ENCODE measurements at regions not wholly inside any gene's neighbourhood (a gene's known extent, or its start where the extent isn't known, plus 50 kb on each side); places are given as distances from the start of the nearest gene placed in this dataset.
A peak's percentile ranks its signal among the peaks of the same experiment; 100 is the strongest.

DNA sequence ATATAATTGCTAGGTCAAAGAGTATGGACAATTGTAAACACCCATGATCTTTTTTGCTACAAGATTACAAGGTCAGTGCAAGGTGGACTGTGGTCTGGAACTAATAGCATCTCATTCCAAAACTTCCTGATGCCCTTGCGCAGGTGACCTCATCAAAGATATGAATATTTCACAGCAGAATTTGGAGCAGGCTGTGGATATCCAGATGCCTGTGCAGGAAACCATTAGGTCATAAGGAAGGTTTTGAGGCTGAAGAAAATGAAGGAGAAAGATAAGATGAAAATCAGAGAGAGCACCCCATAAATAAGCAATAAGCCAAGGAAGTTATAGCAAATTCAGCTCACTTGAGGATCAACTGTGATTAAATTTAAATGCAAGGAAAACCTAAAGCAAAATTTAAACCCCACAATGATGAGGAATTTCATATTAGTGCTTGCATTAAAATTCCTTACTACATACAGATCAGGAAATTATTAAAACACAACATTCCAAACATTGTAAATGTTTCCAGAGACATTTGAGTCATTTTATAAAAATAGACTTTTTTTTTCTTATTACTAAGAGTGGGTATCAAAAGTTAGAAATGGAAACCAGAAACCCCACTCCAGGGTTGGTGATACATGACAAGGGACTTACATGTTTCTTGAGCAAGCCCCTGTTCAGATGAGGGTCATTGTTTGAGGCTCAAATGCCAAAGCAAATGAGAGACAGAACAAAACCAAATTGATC, 100.7 kb upstream of the FAM9C start:
- DNase-seq, result no peak

DNA sequence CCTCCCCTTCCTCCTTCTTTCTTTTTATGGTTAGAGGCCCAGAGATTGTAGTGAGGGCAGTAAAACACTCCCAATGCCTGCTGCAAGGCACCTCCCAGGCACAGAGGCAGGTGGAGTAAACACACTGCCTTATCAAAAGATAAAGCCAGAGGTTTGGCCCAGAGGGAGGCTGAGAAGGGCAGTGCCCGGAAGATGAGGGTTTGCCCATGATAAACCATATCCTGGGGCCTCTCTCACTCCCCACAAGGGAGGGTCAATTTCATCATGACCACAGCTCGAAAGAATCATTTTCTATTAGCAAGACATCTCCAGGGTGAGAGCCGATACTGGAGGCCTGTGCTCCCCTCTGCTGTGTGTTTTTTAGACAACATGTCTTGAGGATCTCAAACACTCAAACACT, 98.5 kb upstream of the FAM9C start:
- DNase-seq, result no peak

GRCh38 chrX:13140007-13140406, 95.6 kb upstream of the FAM9C start:
- no peak for DNase-seq

- no peak for DNase-seq
Observed at GRCh38 chrX:13131396-13132137, 87.1 kb upstream of the FAM9C start.

DNA sequence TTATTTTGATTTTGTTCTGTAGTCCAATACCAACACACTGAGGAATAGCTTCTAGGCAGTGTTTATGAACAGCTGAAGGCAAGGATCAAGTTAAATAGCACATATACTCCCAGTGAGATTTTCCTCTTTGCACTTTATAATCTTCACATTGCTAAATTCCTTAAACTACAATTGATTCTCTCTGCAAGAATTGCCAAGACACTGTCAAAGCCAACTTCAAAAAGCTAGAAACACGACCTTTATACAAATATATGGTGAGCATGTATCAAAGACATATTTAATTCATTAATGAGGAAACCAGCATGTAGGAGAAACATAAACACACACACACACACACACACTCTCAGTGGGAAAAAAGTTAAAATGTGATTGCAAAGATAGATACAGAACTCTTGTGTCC, 86.4 kb upstream of the FAM9C start:
- no peak for DNase-seq

DNA sequence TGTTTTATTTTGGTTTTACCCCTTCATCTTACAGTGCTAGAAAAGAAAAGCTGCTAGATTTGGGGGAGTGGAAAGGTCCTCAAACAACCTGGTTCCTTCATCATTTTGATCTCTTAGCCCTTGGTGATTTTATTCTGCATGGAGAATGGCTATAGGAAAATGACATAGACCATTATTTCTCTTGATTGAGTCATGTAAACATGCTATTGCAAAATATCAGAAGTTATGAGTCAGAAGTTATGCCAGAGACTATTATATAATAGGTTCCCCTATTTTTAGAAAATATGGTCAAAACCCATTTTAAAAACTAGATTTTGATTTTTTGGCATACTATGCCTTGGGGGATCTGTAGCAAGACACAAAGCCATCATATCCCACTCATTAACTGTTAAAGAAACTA, 83.7 kb upstream of the FAM9C start:
- no peak for DNase-seq

GRCh38 chrX:13126775-13127174, 82.4 kb upstream of the FAM9C start:
- DNase-seq, result no peak

GRCh38 chrX:13125188-13125587, 80.8 kb upstream of the FAM9C start:
- no peak for DNase-seq

- no peak for DNase-seq
Observed at GRCh38 chrX:13123857-13124345, 79.5 kb upstream of the FAM9C start.

DNA sequence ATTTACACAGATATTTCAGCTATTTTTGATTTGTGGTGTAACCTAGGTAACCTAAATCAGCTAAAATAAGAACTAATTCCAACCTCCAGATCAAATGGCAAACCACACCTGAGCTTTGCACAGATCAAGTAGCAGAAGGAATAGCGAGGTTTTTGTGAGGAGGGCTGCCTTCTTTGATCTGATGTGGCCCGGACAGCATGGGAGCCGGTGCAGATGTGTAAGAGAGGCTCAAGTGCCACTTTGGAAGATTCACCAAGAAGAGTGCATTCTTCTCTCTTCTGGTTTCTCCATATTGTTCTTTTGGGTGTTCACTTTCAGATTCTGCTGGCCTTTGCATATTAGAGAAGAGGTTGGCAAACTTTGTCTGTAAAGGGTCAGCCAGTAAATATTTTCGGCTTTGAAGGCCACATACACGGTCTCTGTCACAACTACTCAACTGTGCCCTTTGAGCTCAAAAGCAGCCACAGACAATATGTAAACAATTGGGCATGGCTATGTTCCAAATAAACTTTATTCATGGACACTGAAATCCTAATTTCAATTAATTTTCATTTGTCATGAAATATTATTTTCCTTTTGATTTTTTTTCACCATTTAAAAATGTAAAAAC, 78.9 kb upstream of the FAM9C start:
- DNase-seq, result no peak

DNA sequence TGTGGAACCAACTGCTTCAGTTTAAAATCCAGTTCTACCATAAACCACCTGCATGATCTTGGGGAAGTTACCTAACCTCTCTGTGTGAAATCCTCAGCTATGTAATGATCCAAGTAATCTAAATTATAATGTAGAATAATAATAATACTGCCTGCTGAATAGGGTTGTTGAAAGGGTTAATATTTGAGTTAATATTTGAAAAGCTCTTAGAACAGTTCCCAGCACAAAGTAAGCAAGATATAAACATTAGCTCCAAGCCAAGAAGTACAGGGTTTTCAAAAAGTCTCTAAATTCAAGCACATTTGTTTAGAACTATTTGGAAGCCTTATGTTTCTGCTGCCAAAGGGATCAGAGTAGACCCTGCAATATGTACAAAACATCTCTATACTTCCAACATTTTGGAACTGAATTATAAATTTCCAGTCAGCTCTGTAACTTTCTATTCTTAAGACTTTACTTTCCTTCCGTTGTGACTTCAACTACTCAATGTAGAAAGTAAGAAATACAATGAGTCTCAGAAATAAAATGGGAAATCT, 76.7 kb upstream of the FAM9C start:
- DNase-seq, result no peak

DNA sequence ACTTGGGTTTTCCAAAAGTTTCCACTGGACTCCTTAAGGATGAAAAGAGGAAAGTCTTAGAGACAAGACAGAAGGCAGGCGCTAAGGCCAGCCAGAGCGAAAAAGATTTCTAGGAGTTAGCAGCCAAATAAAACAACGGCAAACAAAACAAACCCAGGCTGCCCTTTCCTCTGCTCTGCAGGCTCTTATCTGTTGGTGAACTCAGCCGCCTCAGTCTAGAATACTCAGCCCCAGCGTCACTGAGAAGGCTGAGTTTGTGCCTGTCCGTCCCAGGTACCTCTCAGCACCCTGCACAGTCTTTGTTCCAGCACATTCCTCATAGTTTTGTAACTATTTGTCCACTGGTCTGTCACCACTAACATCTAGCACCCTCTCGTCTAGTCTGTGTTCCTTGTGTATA, 75.6 kb upstream of the FAM9C start:
- DNase-seq, result no peak

GRCh38 chrX:13119386-13119785, 75.0 kb upstream of the FAM9C start:
- no peak for DNase-seq

DNA sequence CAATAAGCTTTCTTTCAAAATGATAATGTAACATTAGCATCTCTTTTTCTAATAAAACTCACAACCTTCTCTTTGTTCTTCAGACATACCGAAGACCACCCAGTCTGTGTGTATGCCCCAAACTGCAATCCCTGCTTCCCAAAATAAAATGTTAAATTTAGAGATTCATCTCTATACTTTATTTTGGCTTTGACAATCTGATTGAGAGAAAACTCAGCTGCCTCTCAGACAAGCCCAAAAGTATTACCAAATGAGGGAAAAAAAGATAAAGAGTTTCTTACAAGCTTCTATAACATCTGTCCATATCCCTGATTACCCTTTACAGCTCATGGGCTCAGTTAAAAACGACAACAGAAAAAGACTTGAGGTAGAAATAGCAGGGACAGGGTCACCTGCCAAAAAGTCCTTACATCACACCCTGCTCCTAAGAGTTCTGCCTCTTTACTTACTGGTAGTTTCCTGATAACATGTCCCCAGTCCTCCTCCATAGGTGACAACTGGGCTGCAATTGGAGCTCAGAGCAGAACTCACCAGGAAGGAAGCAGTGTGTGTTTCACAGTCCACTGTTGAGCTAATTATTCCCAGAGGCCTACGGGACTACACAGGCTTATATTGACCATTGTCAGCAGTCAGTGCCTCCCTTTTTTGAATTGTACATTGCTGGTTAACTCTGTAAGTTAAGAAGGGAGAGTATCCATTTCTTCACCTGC, 70.9 kb upstream of the FAM9C start:
- no peak for DNase-seq

DNA sequence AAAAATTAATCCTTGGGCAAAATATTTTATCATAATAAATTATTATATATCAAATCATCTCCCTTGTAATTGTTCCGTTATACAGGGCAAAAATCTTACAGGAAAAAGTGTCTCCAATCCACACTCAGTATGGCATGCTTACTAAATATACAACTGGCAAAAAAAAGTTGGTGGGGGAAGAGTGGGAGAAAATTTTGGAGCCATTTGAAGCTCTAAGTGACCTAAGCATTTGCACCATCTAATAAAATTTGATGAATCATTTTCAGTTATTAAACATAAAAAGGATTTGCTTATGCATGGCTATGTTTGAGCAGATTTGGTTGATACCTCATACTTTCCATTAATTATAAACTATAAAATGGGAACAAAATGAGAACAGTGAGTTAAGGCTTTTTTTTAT, 68.1 kb upstream of the FAM9C start:
- no peak for DNase-seq

DNA sequence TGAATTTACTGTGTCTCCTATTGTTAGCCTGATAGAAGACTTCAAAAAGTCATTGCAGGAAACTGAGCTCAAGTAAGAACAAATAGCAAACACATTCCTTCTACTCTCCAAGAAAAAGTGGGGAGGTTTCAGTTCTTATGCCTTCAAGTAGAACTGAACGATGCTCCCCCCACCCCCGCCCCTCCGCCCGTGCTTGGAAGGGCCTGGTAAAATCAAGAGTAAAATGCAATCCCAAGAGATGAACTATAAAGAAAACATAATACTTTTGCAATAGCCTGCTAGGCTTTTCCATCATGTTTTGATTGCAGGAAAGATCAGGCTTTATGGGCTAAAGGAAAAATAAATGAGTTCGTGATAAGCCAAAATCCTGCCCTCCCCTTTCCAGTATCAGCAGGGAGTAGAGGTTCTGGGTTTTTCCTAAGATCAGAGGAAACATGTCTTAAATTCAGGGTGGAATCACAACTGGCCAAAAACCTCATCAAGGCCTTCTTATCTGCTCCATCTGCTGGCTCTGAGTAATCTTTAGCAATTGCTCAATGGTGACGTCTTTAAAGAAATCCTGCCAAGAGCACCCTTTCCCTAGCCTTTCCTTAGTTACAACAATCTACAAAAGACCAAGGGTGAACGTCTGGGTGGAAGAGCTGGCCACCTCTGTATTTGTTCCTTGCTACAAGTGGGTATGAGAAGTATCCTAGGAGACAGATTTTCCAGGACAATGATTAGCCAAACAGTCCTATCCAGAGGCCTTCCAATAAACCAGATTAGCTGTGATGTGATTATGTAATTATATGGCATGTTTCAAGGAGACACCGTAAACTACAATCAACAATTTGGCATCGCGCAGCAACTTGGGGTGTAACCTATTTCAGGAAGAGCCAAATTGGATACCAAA, 66.3 kb upstream of the FAM9C start:
- DNase-seq, result no peak

DNA sequence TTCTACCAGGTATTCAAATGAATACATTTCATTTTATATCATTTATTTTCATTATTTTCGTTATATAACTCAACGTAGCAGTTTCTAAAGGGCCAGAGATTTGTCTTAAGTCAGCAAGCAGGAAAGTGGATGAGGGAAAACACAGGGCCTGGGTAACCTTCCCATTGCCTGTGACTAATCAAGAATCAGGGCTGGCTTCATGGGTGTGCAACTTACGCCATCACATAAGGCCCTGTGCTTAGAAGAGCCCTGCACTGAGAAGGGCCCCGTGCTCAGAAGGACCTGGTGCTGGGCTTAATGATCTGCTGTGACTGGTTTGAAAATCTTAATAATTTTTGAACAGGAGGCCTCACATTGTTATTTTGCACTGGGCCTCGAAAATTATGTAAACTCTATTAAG, 65.4 kb upstream of the FAM9C start:
- DNase-seq, result no peak

DNA sequence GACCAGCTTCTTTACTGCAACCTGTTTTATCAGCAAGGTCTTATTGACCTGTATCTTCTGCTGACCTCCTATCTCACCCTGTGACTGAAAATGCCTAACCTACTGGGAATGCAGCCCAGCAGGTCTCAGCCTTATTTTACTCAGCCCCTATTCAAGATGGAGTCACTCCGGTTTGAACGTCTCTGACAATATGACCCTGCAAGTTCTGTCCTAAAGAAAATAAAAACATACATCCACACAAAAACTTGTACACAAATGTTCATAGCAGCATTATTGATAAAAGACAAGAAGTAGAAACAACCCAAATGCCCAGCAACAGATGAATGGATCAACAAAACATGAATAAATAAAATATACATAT, 59.5 kb upstream of the FAM9C start:
- DNase-seq, result no peak

DNA sequence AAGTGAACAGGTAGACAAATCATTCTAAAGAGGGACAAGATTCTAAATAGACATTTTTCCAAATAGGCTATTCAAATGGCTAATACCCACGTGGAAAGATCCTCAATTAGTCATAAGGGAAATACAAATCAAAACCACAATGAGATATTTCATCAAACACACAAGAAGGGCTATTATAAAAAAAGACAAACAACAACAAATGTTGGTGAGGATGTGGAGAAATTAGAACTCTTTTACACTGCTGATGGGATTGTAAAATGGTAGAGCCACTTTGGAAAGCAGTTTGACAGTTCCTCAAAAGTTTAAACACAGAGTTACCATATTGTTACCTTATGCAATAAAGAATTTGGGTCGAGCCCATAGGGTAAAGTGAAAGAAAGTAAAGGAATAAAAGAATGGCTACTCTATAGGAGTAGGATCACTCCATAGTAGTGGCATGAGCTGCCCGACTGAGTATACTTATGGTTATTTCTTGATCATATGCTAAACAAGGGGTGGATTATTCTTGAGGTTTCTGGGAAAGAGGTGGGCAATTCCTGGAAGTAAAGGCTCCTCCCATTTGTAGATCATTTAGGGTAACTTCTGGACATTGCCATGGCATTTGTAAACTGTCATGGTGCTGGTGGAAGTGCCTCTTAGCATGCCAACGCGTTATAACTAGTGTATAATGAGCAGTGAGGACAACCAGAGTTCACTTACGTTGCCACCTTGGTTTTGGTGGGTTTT, 58.9 kb upstream of the FAM9C start:
- DNase-seq, result no peak

DNA sequence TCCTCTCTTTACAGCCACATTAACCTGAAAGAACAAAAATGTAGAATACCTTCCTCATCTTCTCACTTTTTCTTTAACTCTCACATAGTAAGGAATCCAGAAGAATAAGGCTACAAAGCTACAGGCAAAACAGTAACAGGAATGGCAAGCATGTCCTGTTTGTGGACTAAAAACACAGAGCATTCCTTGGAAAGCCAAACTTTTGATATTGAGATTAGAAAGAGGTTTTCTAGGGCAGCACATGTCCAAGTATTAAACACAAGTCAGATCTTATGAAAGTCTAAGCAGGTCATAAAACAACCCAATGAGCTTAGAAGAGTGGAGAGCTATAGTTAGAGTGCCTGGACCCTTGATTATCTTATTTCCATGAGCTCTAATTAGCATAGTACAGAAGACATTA, 58.2 kb upstream of the FAM9C start:
- DNase-seq, result no peak

- peak; percentile 80 for DNase-seq
Observed at GRCh38 chrX:13101441-13102139, 57.2 kb upstream of the FAM9C start.
